Osteoblast (primary cell): ENCODE measurements at regions not wholly inside any gene's neighbourhood (a gene's known extent, or its start where the extent isn't known, plus 50 kb on each side); places are given as distances from the start of the nearest gene placed in this dataset.

Experiments
- DNase-seq: peaks from one replicate; pipeline ENCODE4 v3.0.0; 2011; ENCODE audit warnings: low spot score, mixed read lengths; ENCODE audit not compliant: insufficient read length; ENCODE audit errors: missing footprints
- H2AFZ ChIP-seq: 2 replicates; pipeline ENCODE4 v1.6.0; 2011; ENCODE audit warnings: mild to moderate bottlenecking, low read length
- H3K27ac ChIP-seq: 2 replicates; pipeline ENCODE4 v1.5.1; 2011; ENCODE audit warnings: mild to moderate bottlenecking, low read depth, low read length, moderate library complexity
- H3K27me3 ChIP-seq: 2 replicates; pipeline ENCODE4 v1.6.0; 2012; ENCODE audit warnings: mild to moderate bottlenecking, control low read depth, inconsistent platforms, low read length, moderate library complexity; ENCODE audit not compliant: insufficient read depth
- H3K36me3 ChIP-seq: 2 replicates; pipeline ENCODE4 v1.5.1; 2011; ENCODE audit warnings: mild to moderate bottlenecking, low read length, control low read depth, moderate library complexity; ENCODE audit not compliant: insufficient read depth
- H3K4me1 ChIP-seq: 2 replicates; pipeline ENCODE4 v1.5.1; 2011; ENCODE audit warnings: mild to moderate bottlenecking, low read length, control low read depth, moderate library complexity; ENCODE audit not compliant: insufficient read depth
- H3K4me2 ChIP-seq: 2 replicates; pipeline ENCODE4 v1.6.0; 2011; ENCODE audit warnings: mild to moderate bottlenecking, low read length; ENCODE audit not compliant: insufficient read depth
- H3K4me3 ChIP-seq: fragments of 200-600 bp; sonication (generic); 3 replicates; pipeline ENCODE4 v1.5.1; 2012; ENCODE audit warnings: mild to moderate bottlenecking, low read length, inconsistent platforms; ENCODE audit not compliant: insufficient read depth
- H3K79me2 ChIP-seq: 2 replicates; pipeline ENCODE4 v1.6.0; 2012; ENCODE audit warnings: mild to moderate bottlenecking, low read length, control low read depth, inconsistent platforms; ENCODE audit not compliant: insufficient read depth
- H3K9me3 ChIP-seq: 2 replicates; pipeline ENCODE4 v1.5.1; 2011; ENCODE audit warnings: low read depth, low read length, control low read depth
- H4K20me1 ChIP-seq: 2 replicates; pipeline ENCODE4 v1.6.0; 2012; ENCODE audit warnings: mild to moderate bottlenecking, low read length, control low read depth; ENCODE audit not compliant: insufficient read depth
- CTCF ChIP-seq: IDR thresholded peaks from 2 replicates; pipeline ENCODE4 v1.5.1; 2011; ENCODE audit warnings: mild to moderate bottlenecking, low read depth, low read length, moderate library complexity; ENCODE audit errors: extremely low read depth

- no peak overlapping the region for H3K27ac ChIP-seq
- no peaks in the 10 kb centered on the region for H3K79me2 ChIP-seq
- DNase-seq, result no peak
- H4K20me1 ChIP-seq, result no peaks in the 10 kb centered on the region
- TF ChIP-seq CTCF, result no peak
- H3K4me3 ChIP-seq, result no peak overlapping the region
- H3K4me1 ChIP-seq, result no peaks in the 10 kb centered on the region
- H2AFZ ChIP-seq, result no peak overlapping the region
- H3K4me2 ChIP-seq, result no peak overlapping the region
- peaks cover 2% of the 10 kb centered on the region for H3K9me3 ChIP-seq
- no peaks in the 10 kb centered on the region for H3K36me3 ChIP-seq
- H3K27me3 ChIP-seq, result no peaks in the 10 kb centered on the region
These were observed 680.2 kb upstream of the GHITM start for GRCh38 chr10:83459124-83459523.

DNA sequence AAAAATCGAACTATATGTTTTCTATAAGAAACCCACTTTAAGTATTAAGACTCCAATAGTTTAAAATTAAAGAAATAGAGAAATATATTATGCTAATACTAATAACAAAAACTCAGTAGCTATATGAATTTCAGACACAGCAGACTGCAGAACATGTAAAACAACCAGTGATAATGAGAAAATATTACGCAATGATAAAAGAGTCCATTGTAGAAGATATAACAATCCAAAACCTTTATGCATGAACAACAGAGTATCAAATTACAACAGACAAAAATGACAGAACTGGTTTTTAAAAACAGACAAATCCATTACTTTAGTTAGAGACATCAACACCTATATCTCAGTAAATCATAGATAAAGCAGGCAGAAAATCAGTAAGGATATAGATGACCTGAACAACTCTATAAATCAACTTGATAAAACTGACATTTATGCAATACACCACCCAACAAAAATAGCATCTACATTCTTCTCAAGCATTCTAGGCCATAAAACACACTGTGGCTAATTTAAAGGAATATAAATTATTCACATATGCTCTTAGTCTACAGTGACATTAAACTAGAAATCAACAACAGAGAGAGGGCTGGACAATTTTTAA lies 669.5 kb upstream of the GHITM start:
- Histone ChIP-seq H3K9me3 (no peaks in the 10 kb centered on the region), H2AFZ (no peak overlapping the region), H3K36me3 (no peaks in the 10 kb centered on the region), H4K20me1 (no peaks in the 10 kb centered on the region), H3K4me3 (no peak overlapping the region), H3K27ac (no peak overlapping the region), H3K79me2 (no peaks in the 10 kb centered on the region), H3K4me1 (no peaks in the 10 kb centered on the region), H3K4me2 (no peak overlapping the region), H3K27me3 (no peaks in the 10 kb centered on the region)
- TF ChIP-seq CTCF, result no peak
- DNase-seq, result no peak

DNA sequence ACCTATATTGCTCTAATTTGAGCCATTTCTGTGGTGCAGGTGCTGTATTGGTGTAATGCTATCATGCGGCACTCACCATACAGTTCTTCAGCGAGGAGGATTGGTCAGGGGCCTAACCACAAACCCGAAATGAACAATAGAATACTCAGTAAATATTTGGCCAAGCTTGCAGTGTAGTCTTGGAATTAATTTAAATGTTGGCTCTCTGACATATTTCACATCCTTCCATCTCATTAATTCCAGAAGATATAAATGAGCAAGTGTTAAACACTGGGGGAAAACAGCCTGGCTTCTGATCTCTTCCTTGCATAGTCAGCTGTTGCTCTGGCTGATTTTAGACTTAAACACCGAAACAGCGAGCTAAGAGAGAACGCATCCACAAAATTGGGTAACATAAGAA lies 663.1 kb upstream of the GHITM start:
- H4K20me1 ChIP-seq, result no peaks in the 10 kb centered on the region
- DNase-seq, result no peak

GRCh38 chr10:83489161-83489560 lies 650.1 kb upstream of the GHITM start:
- no peak for DNase-seq
- H4K20me1 ChIP-seq, result no peaks in the 10 kb centered on the region
- H3K9me3 ChIP-seq, result peaks cover 2% of the 10 kb centered on the region
- H3K4me3 ChIP-seq, result no peak overlapping the region
- TF ChIP-seq CTCF, result no peak
- H3K79me2 ChIP-seq, result no peaks in the 10 kb centered on the region
- no peak overlapping the region for H3K27ac ChIP-seq
- H3K36me3 ChIP-seq, result no peaks in the 10 kb centered on the region
- H3K4me2 ChIP-seq, result no peak overlapping the region
- no peak overlapping the region for H2AFZ ChIP-seq
- H3K27me3 ChIP-seq, result no peaks in the 10 kb centered on the region
- H3K4me1 ChIP-seq, result no peaks in the 10 kb centered on the region

More for the DNA sequence above, 663.1 kb upstream of the GHITM start:
- no peak for TF ChIP-seq CTCF
- H3K9me3 ChIP-seq, result no peaks in the 10 kb centered on the region
- no peak overlapping the region for H3K4me2 ChIP-seq
- no peaks in the 10 kb centered on the region for H3K79me2 ChIP-seq
- no peak overlapping the region for H3K27ac ChIP-seq
- no peak overlapping the region for H2AFZ ChIP-seq
- H3K4me1 ChIP-seq, result no peaks in the 10 kb centered on the region
- H3K27me3 ChIP-seq, result no peaks in the 10 kb centered on the region
- H3K4me3 ChIP-seq, result no peak overlapping the region
- no peaks in the 10 kb centered on the region for H3K36me3 ChIP-seq
